MM.1S (cell line): ENCODE measurements at regions not wholly inside any gene's neighbourhood (a gene's known extent, or its start where the extent isn't known, plus 50 kb on each side); places are given as distances from the start of the nearest gene placed in this dataset.

Experiments used
- DNase-seq: peaks from one replicate; pipeline ENCODE4 v3.0.0-alpha.2; 2015
- H2AFZ ChIP-seq: fragments of 300-600 bp; sonication (generic); 2 replicates; pipeline ENCODE4 v1.6.0; 2016; ENCODE audit warnings: antibody characterized with exemption, low read length
- H3F3A ChIP-seq: fragments of 300-600 bp; sonication (generic); 2 replicates; pipeline ENCODE4 v1.6.1; 2016; ENCODE audit warnings: mild to moderate bottlenecking, antibody characterized with exemption, low read length, moderate library complexity, mixed read lengths; ENCODE audit not compliant: insufficient read depth
- H3K27ac ChIP-seq: fragments of 300-600 bp; sonication (generic); 2 replicates; pipeline ENCODE4 v1.5.1; 2016; ENCODE audit warnings: mild to moderate bottlenecking, low read length
- H3K27me3 ChIP-seq: fragments of 300-600 bp; sonication (generic); replicated peaks from 2 replicates; pipeline ENCODE4 v1.6.0; 2016; ENCODE audit warnings: low read length; ENCODE audit not compliant: insufficient read depth
- H3K36me3 ChIP-seq: fragments of 300-600 bp; sonication (generic); replicated peaks from 2 replicates; pipeline ENCODE4 v1.6.1; 2016; ENCODE audit warnings: mild to moderate bottlenecking, low read length, mixed read lengths; ENCODE audit not compliant: insufficient read depth
- H3K4me1 ChIP-seq: fragments of 300-600 bp; sonication (generic); 2 replicates; pipeline ENCODE4 v1.6.1; 2016; ENCODE audit warnings: low read length, mixed read lengths
- H3K4me2 ChIP-seq: fragments of 300-600 bp; sonication (generic); 2 replicates; pipeline ENCODE4 v1.6.0; 2016; ENCODE audit warnings: low read depth, low read length
- H3K4me3 ChIP-seq: fragments of 300-600 bp; sonication (generic); 2 replicates; pipeline ENCODE4 v1.5.1; 2016; ENCODE audit warnings: low read length, mixed read lengths
- H3K79me2 ChIP-seq: fragments of 300-600 bp; sonication (generic); 2 replicates; pipeline ENCODE4 v1.6.1; 2016; ENCODE audit warnings: mixed run types, low read length, mixed read lengths
- H3K9ac ChIP-seq: fragments of 300-600 bp; sonication (generic); 2 replicates; pipeline ENCODE4 v1.6.1; 2016; ENCODE audit warnings: low read length, mixed read lengths
- H3K9me2 ChIP-seq: fragments of 300-600 bp; sonication (generic); replicated peaks from 2 replicates; pipeline ENCODE4 v1.6.1; 2016; ENCODE audit warnings: mild to moderate bottlenecking, low read length, mixed read lengths; ENCODE audit not compliant: insufficient read depth
- H3K9me3 ChIP-seq: fragments of 300-600 bp; sonication (generic); replicated peaks from 2 replicates; pipeline ENCODE4 v1.6.1; 2016; ENCODE audit warnings: mild to moderate bottlenecking, low read length, mixed read lengths; ENCODE audit not compliant: insufficient read depth
- H4K20me1 ChIP-seq: fragments of 300-600 bp; sonication (generic); 2 replicates; pipeline ENCODE4 v1.6.1; 2016; ENCODE audit warnings: mild to moderate bottlenecking, low read length, moderate library complexity, mixed read lengths; ENCODE audit not compliant: insufficient read depth
- EZH2 ChIP-seq: fragments of 300-600 bp; sonication (generic); optimal IDR thresholded peaks from 2 replicates; pipeline ENCODE3; 2017; ENCODE audit warnings: low read depth, mild to moderate bottlenecking, antibody characterized with exemption, low read length, mixed read lengths
- EZH2phosphoT487 ChIP-seq: fragments of 300-600 bp; sonication (generic); IDR thresholded peaks from 2 replicates; pipeline ENCODE4 v1.6.1; 2018; ENCODE audit warnings: antibody characterized with exemption, low read length
- TF ChIP-seq, protein P1 (sequence below): fragments of 300-600 bp; sonication (generic); IDR thresholded peaks from 2 replicates; pipeline ENCODE4 v1.5.1; 2016; ENCODE audit warnings: antibody characterized with exemption, low read length, mixed read lengths

DNA sequence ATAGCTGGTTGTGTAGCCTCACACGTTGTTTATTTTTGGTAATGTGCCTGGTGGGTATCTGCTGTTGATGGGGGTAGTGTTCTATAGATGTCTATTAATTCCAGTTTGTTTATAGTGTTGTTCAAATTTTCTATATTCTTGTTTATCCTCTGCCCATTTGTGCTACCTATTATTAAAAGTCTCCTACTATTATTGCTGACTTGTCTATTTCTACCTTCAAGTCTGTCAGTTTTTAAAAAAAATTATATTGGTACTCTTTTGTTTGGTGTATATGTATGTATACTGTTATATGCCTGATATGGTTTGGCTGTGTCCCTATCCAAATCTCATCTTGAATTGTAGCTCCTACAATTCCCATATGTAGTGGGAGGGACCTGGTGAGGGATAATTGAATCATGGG lies 578.6 kb downstream of the PCDH7 start:
- H2AFZ ChIP-seq, result no peak overlapping the region

DNA sequence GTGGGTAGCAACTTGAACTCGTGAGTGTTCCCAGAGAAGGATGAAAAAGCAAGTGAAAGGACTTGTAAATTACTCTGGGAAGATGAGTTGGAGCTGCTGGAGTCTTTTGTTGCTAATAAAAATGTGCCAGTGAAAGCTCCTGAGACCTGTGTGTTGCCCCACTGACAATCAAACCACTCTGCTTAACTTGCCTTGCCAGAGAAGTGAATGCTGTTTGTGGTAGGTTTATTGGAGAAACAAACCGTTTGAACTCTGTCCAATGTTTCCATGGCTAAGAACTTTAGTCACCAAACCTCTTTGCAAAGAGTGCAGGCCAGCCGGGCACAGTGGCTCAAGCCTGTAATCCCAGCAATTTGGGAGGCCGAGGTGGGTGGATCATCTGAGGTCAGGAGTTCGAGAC lies 586.9 kb downstream of the PCDH7 start:
- no peak overlapping the region for H2AFZ ChIP-seq
- TF ChIP-seq EZH2 (no peak), EZH2phosphoT487 (no peak)
- TF ChIP-seq, protein P1, sequence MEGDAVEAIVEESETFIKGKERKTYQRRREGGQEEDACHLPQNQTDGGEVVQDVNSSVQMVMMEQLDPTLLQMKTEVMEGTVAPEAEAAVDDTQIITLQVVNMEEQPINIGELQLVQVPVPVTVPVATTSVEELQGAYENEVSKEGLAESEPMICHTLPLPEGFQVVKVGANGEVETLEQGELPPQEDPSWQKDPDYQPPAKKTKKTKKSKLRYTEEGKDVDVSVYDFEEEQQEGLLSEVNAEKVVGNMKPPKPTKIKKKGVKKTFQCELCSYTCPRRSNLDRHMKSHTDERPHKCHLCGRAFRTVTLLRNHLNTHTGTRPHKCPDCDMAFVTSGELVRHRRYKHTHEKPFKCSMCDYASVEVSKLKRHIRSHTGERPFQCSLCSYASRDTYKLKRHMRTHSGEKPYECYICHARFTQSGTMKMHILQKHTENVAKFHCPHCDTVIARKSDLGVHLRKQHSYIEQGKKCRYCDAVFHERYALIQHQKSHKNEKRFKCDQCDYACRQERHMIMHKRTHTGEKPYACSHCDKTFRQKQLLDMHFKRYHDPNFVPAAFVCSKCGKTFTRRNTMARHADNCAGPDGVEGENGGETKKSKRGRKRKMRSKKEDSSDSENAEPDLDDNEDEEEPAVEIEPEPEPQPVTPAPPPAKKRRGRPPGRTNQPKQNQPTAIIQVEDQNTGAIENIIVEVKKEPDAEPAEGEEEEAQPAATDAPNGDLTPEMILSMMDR, result no peak
- no peaks in the 10 kb centered on the region for H3K36me3 ChIP-seq
- H3F3A ChIP-seq, result no peaks in the 10 kb centered on the region
- no peak overlapping the region for H3K4me3 ChIP-seq
- no peak for DNase-seq
- H3K27me3 ChIP-seq, result no peaks in the 10 kb centered on the region
- H3K4me2 ChIP-seq, result no peak overlapping the region
- H4K20me1 ChIP-seq, result no peaks in the 10 kb centered on the region
- H3K79me2 ChIP-seq, result no peaks in the 10 kb centered on the region
- no peaks in the 10 kb centered on the region for H3K9me2 ChIP-seq
- H3K9ac ChIP-seq, result no peak overlapping the region
- no peaks in the 10 kb centered on the region for H3K9me3 ChIP-seq
- no peaks in the 10 kb centered on the region for H3K4me1 ChIP-seq
- H3K27ac ChIP-seq, result no peak overlapping the region

More for the DNA sequence above, 578.6 kb downstream of the PCDH7 start:
- Histone ChIP-seq H3K9me2 (no peaks in the 10 kb centered on the region), H3K27me3 (no peaks in the 10 kb centered on the region), H3K4me3 (no peak overlapping the region), H3K4me2 (no peak overlapping the region), H3F3A (no peaks in the 10 kb centered on the region), H3K4me1 (no peaks in the 10 kb centered on the region), H4K20me1 (no peaks in the 10 kb centered on the region), H3K27ac (no peak overlapping the region), H3K36me3 (no peaks in the 10 kb centered on the region), H3K79me2 (no peaks in the 10 kb centered on the region), H3K9me3 (no peaks in the 10 kb centered on the region), H3K9ac (no peak overlapping the region)
- DNase-seq, result no peak
- TF ChIP-seq, protein P1, result no peak
- no peak for TF ChIP-seq EZH2phosphoT487
- no peak for TF ChIP-seq EZH2

DNA sequence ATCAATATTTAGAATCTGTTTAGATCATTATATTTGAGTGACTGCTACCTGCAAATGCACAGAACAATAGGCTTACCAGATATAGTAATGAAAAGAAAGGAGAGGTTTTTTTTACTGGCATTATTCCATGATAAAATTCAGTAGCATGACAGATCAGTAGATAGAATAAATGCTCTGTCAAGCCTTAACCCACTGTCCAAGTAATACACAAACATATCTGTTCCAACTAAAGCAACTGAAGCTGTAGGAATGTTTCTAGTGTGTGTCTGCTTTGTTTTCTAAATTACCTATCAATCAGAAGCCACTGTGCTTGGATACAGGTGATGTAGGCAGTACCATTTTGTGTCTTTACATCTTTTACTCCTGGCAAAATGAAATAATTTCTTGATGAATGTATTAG lies 604.6 kb downstream of the PCDH7 start:
- Histone ChIP-seq H3K79me2 (no peaks in the 10 kb centered on the region), H3K9ac (no peak overlapping the region), H2AFZ (no peak overlapping the region), H3K36me3 (no peaks in the 10 kb centered on the region), H3K4me3 (no peak overlapping the region), H3K27me3 (no peaks in the 10 kb centered on the region), H3K27ac (no peak overlapping the region), H3K9me2 (no peaks in the 10 kb centered on the region), H3K4me1 (no peaks in the 10 kb centered on the region), H3K9me3 (no peaks in the 10 kb centered on the region), H3F3A (no peaks in the 10 kb centered on the region), H4K20me1 (no peaks in the 10 kb centered on the region), H3K4me2 (no peak overlapping the region)
- no peak for DNase-seq
- TF ChIP-seq EZH2, result no peak
- TF ChIP-seq EZH2phosphoT487, result no peak
- TF ChIP-seq, protein P1, result no peak
